H9 (cell line): ENCODE measurements at regions not wholly inside any gene's neighbourhood (a gene's known extent, or its start where the extent isn't known, plus 50 kb on each side); places are given as distances from the start of the nearest gene placed in this dataset.
A peak's percentile ranks its signal among the peaks of the same experiment; 100 is the strongest.

Experiments used
- DNase-seq: peaks from one replicate; pipeline ENCODE4 v3.0.0-alpha.2; 2017
- H2AFZ ChIP-seq: one replicate; pipeline ENCODE4 v1.6.1; 2013; ENCODE audit warnings: mild to moderate bottlenecking, low read length, control low read depth, moderate library complexity
- H2AK5ac ChIP-seq: 2 replicates; pipeline ENCODE4 v1.6.1; 2013; ENCODE audit warnings: low read length, control low read depth, mixed read lengths; ENCODE audit not compliant: insufficient read length
- H2BK120ac ChIP-seq: one replicate; pipeline ENCODE4 v1.6.1; 2013; ENCODE audit warnings: low read depth, mild to moderate bottlenecking, low read length, control low read depth, inconsistent platforms; ENCODE audit not compliant: poor library complexity, severe bottlenecking
- H2BK12ac ChIP-seq: 2 replicates; pipeline ENCODE4 v1.6.1; 2013; ENCODE audit warnings: low read length, control low read depth, mixed read lengths, low read depth; ENCODE audit not compliant: insufficient read length
- H2BK15ac ChIP-seq: 2 replicates; pipeline ENCODE4 v1.6.1; 2013; ENCODE audit warnings: low read depth, low read length, control low read depth
- H2BK20ac ChIP-seq: one replicate; pipeline ENCODE4 v1.6.1; 2013; ENCODE audit warnings: low read depth, mild to moderate bottlenecking, low read length, control low read depth, inconsistent platforms; ENCODE audit not compliant: poor library complexity, severe bottlenecking
- H2BK5ac ChIP-seq: 2 replicates; pipeline ENCODE4 v1.6.1; 2013; ENCODE audit warnings: low read length, control low read depth, mixed read lengths; ENCODE audit not compliant: insufficient read length
- H3K14ac ChIP-seq: 2 replicates; pipeline ENCODE4 v1.6.1; 2013; ENCODE audit warnings: low read length, control low read depth; ENCODE audit not compliant: insufficient read depth
- H3K18ac ChIP-seq: 2 replicates; pipeline ENCODE4 v1.6.1; 2013; ENCODE audit warnings: low read depth, mild to moderate bottlenecking, mixed read lengths, low read length, control low read depth; ENCODE audit not compliant: insufficient read length
- H3K23ac ChIP-seq: 2 replicates; pipeline ENCODE4 v1.6.1; 2013; ENCODE audit warnings: low read length, control low read depth, mixed read lengths, low read depth; ENCODE audit not compliant: insufficient read length
- H3K23me2 ChIP-seq: 2 replicates; pipeline ENCODE4 v1.6.1; 2013; ENCODE audit warnings: low read depth, mild to moderate bottlenecking, mixed read lengths, low read length, control low read depth; ENCODE audit not compliant: insufficient read length, poor library complexity, severe bottlenecking
- H3K27ac ChIP-seq: 2 replicates; pipeline ENCODE4 v1.5.1; 2013; ENCODE audit warnings: low read length, control low read depth, mixed read lengths, low read depth; ENCODE audit not compliant: insufficient read length
- H3K27me3 ChIP-seq: 2 replicates; pipeline ENCODE4 v1.6.1; 2013; ENCODE audit warnings: low read length, control low read depth, inconsistent platforms; ENCODE audit not compliant: insufficient read depth
- H3K4ac ChIP-seq: 2 replicates; pipeline ENCODE4 v1.6.1; 2013; ENCODE audit warnings: low read depth, mild to moderate bottlenecking, control low read depth, inconsistent platforms, low read length, moderate library complexity
- H3K4me1 ChIP-seq: 2 replicates; pipeline ENCODE4 v1.6.1; 2013; ENCODE audit warnings: low read length, control low read depth, inconsistent platforms; ENCODE audit not compliant: insufficient read depth
- H3K4me2 ChIP-seq: 2 replicates; pipeline ENCODE4 v1.6.1; 2013; ENCODE audit warnings: low read length, control low read depth, mixed read lengths; ENCODE audit not compliant: insufficient read length, insufficient read depth
- H3K56ac ChIP-seq: 2 replicates; pipeline ENCODE4 v1.6.1; 2013; ENCODE audit warnings: low read depth, mild to moderate bottlenecking, mixed read lengths, low read length, control low read depth; ENCODE audit not compliant: insufficient read length
- H3K79me1 ChIP-seq: 2 replicates; pipeline ENCODE4 v1.6.1; 2013; ENCODE audit warnings: low read depth, mild to moderate bottlenecking, moderate library complexity, low read length, control low read depth, inconsistent platforms; ENCODE audit not compliant: insufficient read depth, poor library complexity, severe bottlenecking
- H3K79me2 ChIP-seq: 2 replicates; pipeline ENCODE4 v1.6.1; 2013; ENCODE audit warnings: low read length, control low read depth, inconsistent platforms; ENCODE audit not compliant: insufficient read depth
- H3K9ac ChIP-seq: 2 replicates; pipeline ENCODE4 v1.6.1; 2013; ENCODE audit warnings: low read length, control low read depth, mixed read lengths; ENCODE audit not compliant: insufficient read length; ENCODE audit errors: extremely low read depth
- H3K9me3 ChIP-seq: one replicate; pipeline ENCODE4 v1.6.1; 2013; ENCODE audit warnings: low read depth, low read length, inconsistent platforms; ENCODE audit not compliant: control insufficient read depth
- H3T11ph ChIP-seq: one replicate; pipeline ENCODE4 v1.6.1; 2013; ENCODE audit warnings: mild to moderate bottlenecking, low read length, control low read depth, inconsistent platforms
- H4K20me1 ChIP-seq: one replicate; pipeline ENCODE4 v1.6.1; 2013; ENCODE audit not compliant: control insufficient read depth, insufficient read length, insufficient read depth
- H4K5ac ChIP-seq: 2 replicates; pipeline ENCODE4 v1.6.1; 2013; ENCODE audit warnings: low read depth, mild to moderate bottlenecking, mixed read lengths, low read length, control low read depth; ENCODE audit not compliant: insufficient read length
- H4K8ac ChIP-seq: replicated peaks from 2 replicates; pipeline ENCODE4 v1.6.1; 2013; ENCODE audit warnings: low read length, control low read depth, mixed read lengths, low read depth; ENCODE audit not compliant: insufficient read length
- H4K91ac ChIP-seq: 2 replicates; pipeline ENCODE4 v1.6.1; 2013; ENCODE audit warnings: low read depth, mild to moderate bottlenecking, moderate library complexity, mixed read lengths, low read length, control low read depth; ENCODE audit not compliant: insufficient read length
- H3K27ac Mint-ChIP-seq, 3 experiments: 2 replicates in 2 of 3; 3 replicates in 1 of 3; pipeline ENCODE4 v1.8.0; 2020 to 2021; ENCODE audit warnings: mixed read lengths in 3 of 3, mild to moderate bottlenecking in 1 of 3, moderate library complexity in 1 of 3
- H3K27me3 Mint-ChIP-seq: 2 replicates; pipeline ENCODE4 v1.8.0; 2021; ENCODE audit warnings: low read depth, mild to moderate bottlenecking, moderate library complexity, mixed read lengths
- H3K36me3 Mint-ChIP-seq, 3 experiments: 2 replicates in 2 of 3; 3 replicates in 1 of 3; pipeline ENCODE4 v1.8.0; 2020 to 2021; ENCODE audit warnings: low read depth in 3 of 3, mixed read lengths in 3 of 3; ENCODE audit not compliant: insufficient read depth in 1 of 3
- H3K4me1 Mint-ChIP-seq, 2 experiments: 2 replicates each; pipeline ENCODE4 v1.8.0; 2020; ENCODE audit warnings: mixed read lengths in 2 of 2
- H3K4me3 Mint-ChIP-seq, 2 experiments: 2 replicates in 1 of 2; 3 replicates in 1 of 2; pipeline ENCODE4 v1.8.0; 2020 to 2021; ENCODE audit warnings: mild to moderate bottlenecking in 2 of 2, mixed read lengths in 2 of 2, moderate library complexity in 1 of 2
- H3K9me3 Mint-ChIP-seq, 2 experiments: 2 replicates in 1 of 2; 3 replicates in 1 of 2; pipeline ENCODE4 v1.8.0; 2020; ENCODE audit warnings: mild to moderate bottlenecking in 2 of 2, mixed read lengths in 2 of 2, moderate library complexity in 1 of 2
- WGBS: extraction: QIAGEN DNeasy Blood & Tissue Kit; methylation state at CpG from one replicate; pipeline ENCODE4 v1.1.7; 2013; ENCODE audit warnings: missing lambda C conversion rate, low lambda C conversion rate, mixed read lengths; ENCODE audit not compliant: insufficient read length; ENCODE audit errors: extremely low coverage; 5-methylcytosine and 5-hydroxymethylcytosine counted together
- TF ChIP-seq, protein P1 (sequence below): fragments of 200-600 bp; sonication (generic); conservative IDR thresholded peaks from 3 replicates; pipeline ENCODE4 v1.8.0; 2021; ENCODE audit warnings: antibody characterized with exemption, mild to moderate bottlenecking

GRCh38 chr6:93927731-93928130, 508.4 kb upstream of the EPHA7 start:
- Histone ChIP-seq H3K4me1 (no peaks in the 10 kb centered on the region), H3K79me1 (no peaks in the 10 kb centered on the region), H2AFZ (no peak overlapping the region), H2BK120ac (no peak overlapping the region), H4K5ac (no peak overlapping the region), H4K91ac (no peak overlapping the region), H2AK5ac (no peak overlapping the region), H2BK5ac (no peak overlapping the region), H3T11ph (no peak overlapping the region), H2BK20ac (no peak overlapping the region), H3K18ac (no peak overlapping the region), H3K9ac (no peak overlapping the region), H3K23me2 (no peaks in the 10 kb centered on the region), H3K23ac (no peak overlapping the region), H3K79me2 (no peaks in the 10 kb centered on the region), H3K27me3 (no peaks in the 10 kb centered on the region), H3K4ac (no peak overlapping the region), H3K56ac (no peak overlapping the region), H4K20me1 (no peaks in the 10 kb centered on the region), H3K27ac (no peak overlapping the region), H2BK12ac (no peak overlapping the region), H2BK15ac (no peak overlapping the region), H4K8ac (no peak overlapping the region), H3K9me3 (no peaks in the 10 kb centered on the region), H3K4me2 (no peak overlapping the region), H3K14ac (no peak overlapping the region)
- no peak overlapping the region for H3K4me3 Mint-ChIP-seq
- H3K4me1 Mint-ChIP-seq: peaks cover 0 to 5% of the 10 kb centered on the region in 2 experiments; a peak in 2 of 4 replicates
- no peaks in the 10 kb centered on the region for H3K27me3 Mint-ChIP-seq
- no peaks in the 10 kb centered on the region for H3K9me3 Mint-ChIP-seq
- H3K27ac Mint-ChIP-seq: peak overlapping the region; percentile 6 to 59 (median 14); a peak in 1 of 7 replicates
- no peak for DNase-seq
- WGBS: no CpG with 5 or more reads among the region's 5 CpGs
- no peaks in the 10 kb centered on the region for H3K36me3 Mint-ChIP-seq
- TF ChIP-seq, protein P1, sequence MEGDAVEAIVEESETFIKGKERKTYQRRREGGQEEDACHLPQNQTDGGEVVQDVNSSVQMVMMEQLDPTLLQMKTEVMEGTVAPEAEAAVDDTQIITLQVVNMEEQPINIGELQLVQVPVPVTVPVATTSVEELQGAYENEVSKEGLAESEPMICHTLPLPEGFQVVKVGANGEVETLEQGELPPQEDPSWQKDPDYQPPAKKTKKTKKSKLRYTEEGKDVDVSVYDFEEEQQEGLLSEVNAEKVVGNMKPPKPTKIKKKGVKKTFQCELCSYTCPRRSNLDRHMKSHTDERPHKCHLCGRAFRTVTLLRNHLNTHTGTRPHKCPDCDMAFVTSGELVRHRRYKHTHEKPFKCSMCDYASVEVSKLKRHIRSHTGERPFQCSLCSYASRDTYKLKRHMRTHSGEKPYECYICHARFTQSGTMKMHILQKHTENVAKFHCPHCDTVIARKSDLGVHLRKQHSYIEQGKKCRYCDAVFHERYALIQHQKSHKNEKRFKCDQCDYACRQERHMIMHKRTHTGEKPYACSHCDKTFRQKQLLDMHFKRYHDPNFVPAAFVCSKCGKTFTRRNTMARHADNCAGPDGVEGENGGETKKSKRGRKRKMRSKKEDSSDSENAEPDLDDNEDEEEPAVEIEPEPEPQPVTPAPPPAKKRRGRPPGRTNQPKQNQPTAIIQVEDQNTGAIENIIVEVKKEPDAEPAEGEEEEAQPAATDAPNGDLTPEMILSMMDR: no peak
